Stimulated activated CD4-positive, alpha-beta T cell treated with anti-CD3 and anti-CD28 coated beads, Interleukin-12 subunit alpha, Interleukin-12 subunit beta, amount 100 ng/mL, for 4 hours (primary cell): ENCODE measurements at regions not wholly inside any gene's neighbourhood (a gene's known extent, or its start where the extent isn't known, plus 50 kb on each side); places are given as distances from the start of the nearest gene placed in this dataset.

Source experiments
- DNase-seq: peaks from one replicate; pipeline ENCODE4 v3.0.0-alpha.2; 2020

DNA sequence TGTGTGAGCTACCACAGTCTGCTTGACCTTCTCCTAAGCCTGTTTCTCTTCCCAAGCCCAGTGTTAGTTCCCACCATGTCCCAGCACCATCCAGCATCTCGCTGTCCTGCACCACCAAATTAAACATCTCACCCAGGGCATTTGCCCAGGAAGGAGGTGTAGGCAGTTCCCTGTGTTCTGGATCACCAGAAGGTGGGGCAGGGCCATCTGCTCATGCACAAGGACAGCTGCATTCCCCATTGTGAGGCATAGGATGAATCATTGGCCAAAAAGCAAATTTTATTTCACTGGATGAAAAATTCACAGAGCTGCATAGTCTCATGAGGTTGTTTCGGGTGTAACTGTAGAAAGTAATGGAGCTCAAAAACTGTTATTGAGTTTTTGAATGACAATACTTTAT lies 89.5 kb upstream of the GRIA1 start:
- no peak for DNase-seq

GRCh38 chr5:153402550-153402949 lies 87.9 kb upstream of the GRIA1 start:
- no peak for DNase-seq

GRCh38 chr5:153403470-153403869 lies 87.0 kb upstream of the GRIA1 start:
- DNase-seq = no peak

DNA sequence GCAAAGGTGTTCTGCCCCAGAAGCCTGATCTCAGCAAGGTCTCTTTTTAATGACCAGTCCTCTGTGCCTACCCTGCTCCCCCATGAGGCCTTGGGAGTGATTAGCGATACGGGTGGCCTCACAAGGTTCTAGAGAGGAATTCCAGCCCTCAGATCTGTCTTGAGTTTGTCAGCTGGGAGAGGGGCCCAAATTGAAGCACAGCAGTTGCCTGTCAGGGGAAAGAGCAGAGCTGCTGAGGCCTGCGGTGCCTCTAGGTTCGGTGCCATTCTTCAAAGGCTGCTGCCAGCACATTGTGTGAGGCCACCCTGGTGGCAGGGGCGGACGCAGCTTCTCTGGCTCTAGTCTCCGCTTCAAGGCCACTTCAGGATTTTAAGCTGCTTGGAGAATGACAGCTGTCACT lies 85.7 kb upstream of the GRIA1 start:
- no peak for DNase-seq

- DNase-seq = no peak
Observed at GRCh38 chr5:153421676-153422075, 68.8 kb upstream of the GRIA1 start.

DNA sequence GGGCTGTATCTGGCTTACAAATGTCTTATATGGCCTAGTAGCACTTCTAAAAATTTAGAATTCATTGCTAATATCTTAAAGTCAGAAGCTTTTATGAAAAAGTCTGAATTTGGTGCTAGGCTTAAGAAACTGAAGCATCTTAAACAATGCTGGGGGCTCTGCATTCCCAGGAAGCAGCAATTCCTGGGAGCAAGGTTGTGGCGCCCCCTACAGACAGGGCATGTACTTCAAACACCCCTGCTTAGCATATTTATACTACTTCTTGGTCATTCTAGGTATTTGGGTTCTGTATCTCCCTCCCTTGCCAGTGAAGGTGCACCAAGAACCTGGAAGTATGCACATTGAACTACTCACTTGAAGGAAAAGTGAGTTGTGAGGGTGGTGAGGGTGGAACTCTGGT lies 64.6 kb upstream of the GRIA1 start:
- no peak for DNase-seq

- no peak for DNase-seq
Observed at GRCh38 chr5:153429761-153430380, 60.6 kb upstream of the GRIA1 start.

DNA sequence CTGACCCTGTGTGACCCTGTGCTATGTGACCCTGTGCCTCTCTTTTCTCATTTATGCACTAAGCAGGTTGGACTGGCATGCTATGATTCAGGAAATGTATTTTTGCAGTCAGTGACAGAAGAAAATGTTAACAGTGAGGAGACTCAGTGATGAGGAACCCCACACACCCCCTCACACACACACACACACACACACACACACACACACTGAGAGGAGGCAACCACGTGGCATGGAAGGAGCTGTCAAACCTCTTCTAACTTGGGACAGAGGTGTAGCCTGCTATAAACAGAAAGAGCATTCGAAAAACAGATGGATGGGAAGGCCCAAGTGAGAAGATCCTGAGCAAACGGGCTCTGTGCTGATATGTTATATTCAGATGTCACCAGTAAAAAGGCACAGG lies 57.9 kb upstream of the GRIA1 start:
- no peak for DNase-seq

DNA sequence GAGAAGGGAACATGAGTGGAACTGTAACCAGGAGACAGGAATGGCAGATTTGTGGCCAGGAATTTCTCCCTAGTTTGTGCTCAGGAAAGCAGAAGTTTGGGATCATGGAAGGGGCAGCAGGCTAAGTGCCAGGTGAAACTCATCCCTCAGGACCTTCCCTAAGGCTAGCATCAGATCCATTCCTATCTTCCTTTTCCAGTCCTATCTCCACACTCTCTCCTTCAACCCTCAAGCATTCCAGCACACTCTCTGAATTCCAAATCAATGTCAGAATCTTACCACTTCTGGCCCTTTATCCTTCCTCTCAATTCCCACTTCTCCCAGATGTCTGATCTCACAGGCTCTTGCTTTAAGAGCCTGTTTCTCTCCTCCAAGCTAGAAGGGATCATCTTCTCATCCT lies 53.2 kb upstream of the GRIA1 start:
- no peak for DNase-seq

DNA sequence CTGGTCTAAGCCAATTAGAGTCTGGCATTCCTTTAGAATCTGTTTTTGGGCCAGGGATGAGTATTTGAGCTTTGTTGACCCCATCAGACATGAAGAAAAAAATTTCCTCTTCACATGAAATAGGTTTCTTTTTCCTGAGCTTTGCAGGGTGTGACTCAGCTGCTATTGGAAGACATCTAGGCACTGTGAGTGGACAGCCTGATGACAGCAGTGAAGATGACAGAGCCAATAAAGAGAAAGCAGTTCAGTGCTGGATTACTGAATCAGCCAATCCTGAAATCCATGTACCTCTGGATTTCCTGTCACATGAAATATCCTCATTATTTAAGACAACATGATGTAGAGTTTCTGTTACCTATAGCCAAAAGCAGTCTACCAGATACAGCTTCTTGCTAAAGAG lies 51.3 kb upstream of the GRIA1 start:
- DNase-seq = no peak
